CD4-positive, alpha-beta T cell treated with Interferon alpha-2 for 1 hour (primary cell): ENCODE measurements at regions not wholly inside any gene's neighbourhood (a gene's known extent, or its start where the extent isn't known, plus 50 kb on each side); places are given as distances from the start of the nearest gene placed in this dataset.
"Not testable (repeated sequence)": the region's sequence is repeated elsewhere in the genome, so short reads cannot be mapped to it uniquely, and the experiment has no call there.

ENCODE experiments used
- DNase-seq, 2 donors: peaks; one replicate each; pipeline ENCODE4 v3.0.0-alpha.2; 2020 to 2022

DNA sequence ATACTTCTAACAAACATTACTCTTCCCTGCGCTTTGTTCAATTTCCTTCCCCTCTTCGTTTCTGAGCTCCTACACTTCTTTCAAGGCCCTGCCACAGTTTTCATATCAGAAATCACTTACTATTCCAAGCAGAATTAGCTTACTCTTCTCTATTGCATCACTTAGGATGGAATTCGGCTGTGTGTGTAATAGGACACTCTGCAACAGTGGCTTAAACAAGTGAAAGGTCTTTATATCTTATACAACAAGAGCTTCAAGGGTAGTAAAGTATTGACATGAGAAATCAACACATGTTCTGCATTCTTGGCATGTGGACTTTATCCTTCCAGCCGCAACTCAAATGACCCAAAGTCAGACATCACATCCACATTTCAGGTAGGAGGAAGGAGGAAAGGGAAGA lies 279.6 kb downstream of the PCDH20 start:
- DNase-seq, result no peak

DNA sequence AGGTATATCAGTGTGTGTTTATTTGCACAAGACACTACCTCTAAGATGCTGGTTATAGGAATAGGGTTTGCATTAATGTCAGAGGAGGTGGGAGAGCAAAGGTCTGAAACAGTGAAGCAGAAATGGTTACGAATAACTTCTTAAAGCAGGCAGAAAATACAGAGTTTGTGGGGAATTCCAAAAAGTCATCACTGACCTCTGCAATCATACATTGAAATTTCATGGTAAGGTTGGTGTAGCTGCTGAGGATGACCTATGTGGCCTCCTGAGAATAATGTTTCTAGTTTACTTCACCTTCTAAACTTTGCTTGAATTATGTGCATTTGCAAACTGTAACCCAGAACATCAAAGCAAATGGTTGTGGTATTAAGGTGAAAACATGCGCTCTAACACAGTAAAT lies 280.1 kb downstream of the PCDH20 start:
- DNase-seq, result no peak

DNA sequence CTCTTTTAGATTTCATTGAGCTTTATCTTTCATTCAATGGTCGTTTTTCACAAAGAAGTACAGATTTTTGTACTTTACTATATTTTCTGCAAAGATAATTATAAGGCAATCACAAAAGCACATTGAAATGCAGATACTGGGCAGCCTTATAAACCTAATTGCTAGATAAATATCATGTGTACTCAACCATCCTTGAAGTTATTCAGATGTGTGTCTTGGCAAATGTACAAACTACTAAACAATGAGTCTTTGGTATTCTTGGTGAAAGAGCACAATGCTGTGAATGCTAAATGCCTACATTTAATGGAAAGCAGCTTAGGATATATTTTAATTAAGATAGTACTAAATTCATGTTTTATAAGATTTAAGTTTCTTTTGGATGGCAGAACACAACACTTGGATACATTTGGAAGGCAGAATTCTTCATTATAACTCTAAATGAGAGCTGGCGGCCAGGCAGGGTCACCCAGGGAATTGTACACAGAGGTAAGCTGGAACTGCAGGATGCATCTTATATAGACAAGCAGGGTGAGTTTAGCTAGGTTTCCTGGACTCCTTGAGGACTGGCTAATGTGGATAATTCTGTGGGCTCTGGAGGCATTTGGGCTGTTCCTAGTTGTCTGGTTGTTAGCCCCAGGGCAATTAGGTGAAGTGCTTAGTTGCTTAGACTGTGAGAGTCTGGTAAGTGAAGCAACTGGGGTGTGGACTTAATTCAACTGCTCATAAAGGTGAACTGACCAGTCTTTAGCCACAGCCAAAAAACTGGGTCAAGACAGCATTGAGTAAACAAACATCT lies 286.6 kb downstream of the PCDH20 start:
- no peak for DNase-seq

DNA sequence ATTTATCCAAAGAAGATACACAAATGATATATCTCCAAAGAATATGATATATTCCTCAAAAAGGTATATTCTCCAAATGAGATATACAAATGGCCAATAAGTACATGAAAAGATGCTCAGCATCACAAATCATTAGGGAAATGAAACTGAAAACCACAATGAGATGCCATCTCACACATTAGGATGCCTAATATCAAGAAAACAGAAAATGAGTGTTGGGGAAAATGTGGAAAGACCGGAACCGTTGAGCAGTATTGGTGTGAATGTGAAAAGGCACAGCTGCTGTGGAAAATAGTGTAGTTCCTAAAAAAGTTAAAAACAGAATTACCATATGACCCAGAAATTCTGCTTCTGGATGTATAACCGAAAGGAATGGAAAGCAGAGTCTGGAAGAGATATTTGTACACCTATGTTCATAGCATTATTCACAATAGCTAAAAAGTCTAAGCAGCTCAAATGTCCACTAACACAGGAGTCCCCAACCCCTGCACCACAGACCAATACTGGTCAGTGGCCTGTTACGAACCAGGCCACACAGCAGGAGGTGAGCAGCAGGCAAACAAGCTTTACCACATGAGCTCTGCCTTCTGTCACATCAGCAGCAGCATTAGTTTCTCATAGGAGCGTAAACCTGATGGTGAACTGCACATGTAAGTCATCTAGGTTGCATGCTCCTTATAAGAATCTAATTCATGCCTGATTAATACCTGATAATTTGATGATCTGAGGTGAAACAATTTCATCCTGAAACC lies 291.9 kb downstream of the PCDH20 start:
- no peak for DNase-seq

DNA sequence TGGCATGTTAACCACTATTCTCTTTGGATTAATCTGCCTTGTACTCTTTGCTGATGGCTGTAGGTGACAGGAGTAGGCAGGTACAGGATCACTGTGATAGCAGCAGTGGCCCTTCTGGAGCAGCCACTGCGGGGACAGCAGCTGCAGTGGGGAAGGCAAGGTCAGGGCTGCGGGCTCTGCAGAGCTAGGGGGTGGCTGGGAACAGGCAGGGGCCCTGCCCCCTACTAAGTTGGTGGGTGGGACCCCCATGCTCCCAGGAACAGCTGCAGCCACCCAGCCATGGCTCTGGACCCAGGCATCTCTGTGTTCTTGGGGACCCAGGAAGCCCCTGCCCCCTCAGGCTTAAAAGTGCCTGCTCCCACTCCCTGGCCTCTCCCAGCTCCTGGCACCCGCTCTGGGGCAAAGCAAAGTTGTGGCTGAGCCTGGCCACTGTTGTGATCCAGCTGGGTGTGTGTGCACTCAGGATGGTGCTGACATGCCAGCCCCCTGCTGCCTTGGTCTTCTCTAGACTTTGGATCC lies 302.4 kb downstream of the PCDH20 start:
- DNase-seq, result no peak

GRCh38 chr13:61111529-61111928 lies 304.1 kb downstream of the PCDH20 start:
- no peak for DNase-seq

- no peak for DNase-seq
Measured at GRCh38 chr13:61110732-61111131, 304.9 kb downstream of the PCDH20 start.

GRCh38 chr13:61109741-61110140 lies 305.9 kb downstream of the PCDH20 start:
- DNase-seq, result no peak

DNA sequence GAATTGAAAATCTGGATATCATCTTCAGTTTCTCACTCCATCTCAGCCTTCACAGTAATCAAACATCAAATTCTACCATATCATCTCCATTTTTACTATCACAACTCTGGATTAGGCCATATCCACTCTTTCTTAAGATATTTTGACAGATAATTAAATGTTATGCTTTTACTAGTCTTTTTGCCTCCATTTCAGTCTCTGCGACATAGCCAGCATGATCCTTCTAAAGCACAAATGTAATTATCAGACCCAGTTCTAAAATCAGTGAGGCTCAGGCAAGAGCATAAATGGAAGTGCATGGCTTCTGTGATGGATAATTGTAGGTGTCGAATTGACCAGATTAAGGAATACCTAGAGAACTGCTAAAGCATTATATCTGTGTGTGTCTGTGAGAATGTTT lies 307.7 kb downstream of the PCDH20 start:
- DNase-seq, result no peak

DNA sequence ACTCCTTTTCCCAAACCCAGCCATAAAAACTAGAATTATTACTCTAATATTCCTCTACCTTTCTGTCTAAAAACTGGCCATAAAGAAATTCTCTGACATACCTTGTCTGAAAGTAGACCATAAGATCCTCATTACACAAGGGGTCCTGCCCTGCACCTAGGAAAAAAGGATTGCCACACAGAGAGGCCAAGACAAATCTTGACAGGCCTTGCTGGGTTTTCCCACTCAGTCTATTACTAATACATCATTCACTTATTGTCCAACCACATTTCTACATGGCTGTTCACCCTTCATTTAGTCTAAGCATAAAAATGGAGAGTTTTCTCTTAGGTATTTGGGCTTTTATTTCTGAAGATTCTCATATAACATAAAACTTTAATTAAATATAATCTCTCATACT lies 319.8 kb downstream of the PCDH20 start:
- DNase-seq, result no peak

DNA sequence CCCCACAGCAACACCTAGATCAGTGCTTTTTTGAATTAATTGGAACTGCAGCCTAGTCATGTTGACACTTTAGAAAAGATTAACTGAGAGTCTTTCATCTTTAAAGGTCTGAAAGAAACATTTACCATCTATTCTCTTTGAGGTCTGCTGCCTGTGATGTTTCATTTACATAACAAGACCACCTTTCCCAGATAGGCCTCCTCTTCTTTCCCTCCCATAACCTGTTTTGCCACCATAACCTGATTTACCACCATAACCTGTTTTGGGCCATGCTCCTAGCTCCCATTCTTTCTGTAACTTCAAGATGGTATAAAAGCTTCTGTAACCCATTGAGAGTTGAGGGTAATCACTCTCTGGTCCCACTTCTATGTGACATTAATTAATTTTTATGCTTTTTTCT lies 320.8 kb downstream of the PCDH20 start:
- no peak for DNase-seq

DNA sequence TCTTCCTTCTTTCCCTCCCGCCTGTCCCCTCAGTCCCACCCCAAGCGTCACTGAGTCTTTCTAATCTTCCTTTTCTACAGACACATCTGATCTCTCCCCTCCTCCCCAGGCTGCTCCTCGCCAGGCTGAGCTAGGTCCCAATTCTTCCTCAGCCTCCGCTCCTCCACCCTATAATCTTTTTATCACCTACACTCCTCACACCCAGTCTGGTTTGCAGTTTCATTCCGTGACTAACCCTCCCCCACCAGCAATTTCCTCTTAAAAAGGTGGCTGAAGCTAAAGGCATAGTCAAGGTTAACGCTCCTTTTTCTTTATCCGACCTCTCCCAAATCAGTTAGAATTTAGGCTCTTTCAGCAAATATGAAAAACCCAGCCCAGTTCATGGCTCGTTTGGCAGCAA lies 325.8 kb downstream of the PCDH20 start:
- DNase-seq, result not testable (repeated sequence)

DNA sequence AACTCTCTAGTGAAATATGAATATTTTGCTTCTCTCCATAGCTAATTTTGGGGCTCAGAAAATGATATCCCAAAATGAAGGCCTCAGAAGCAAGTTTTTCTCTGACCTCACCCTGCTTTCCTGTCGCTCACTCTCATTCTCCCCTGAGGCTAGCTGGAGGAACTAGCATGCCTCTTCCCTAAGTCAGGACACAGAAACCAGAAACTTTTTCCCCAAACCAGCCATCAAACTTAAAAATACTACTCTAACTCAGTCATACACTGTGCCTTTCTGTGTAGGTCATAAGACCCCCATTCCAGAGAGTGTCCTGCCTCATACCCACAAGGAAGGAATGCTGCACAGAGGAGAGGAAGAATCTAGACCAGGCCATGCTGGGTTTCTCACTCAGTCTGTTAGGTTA lies 329.6 kb downstream of the PCDH20 start:
- DNase-seq, result no peak

GRCh38 chr13:61084988-61085387 lies 330.7 kb downstream of the PCDH20 start:
- no peak for DNase-seq

GRCh38 chr13:61078976-61079770 lies 336.5 kb downstream of the PCDH20 start:
- no peak for DNase-seq

DNA sequence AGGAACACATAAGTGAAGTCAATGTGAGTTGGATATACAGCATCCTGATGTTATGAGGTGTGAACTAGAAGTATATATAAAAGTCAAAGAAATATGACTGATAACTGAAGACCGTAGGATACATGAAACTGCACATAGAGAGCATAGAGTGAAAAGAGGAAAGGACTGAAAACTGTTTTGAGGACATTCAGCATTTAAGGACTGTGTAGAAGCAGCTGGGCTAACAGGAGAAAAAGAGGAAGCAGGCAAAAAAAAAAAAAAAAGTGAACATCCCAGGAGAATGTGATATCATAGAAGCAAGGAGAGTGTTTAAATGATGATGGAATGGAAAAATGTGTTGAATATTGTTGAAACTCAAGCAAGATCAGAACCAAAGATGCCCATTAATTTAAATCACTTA lies 363.5 kb downstream of the PCDH20 start:
- no peak for DNase-seq

GRCh38 chr13:61045251-61045650 lies 370.4 kb downstream of the PCDH20 start:
- DNase-seq, result no peak

DNA sequence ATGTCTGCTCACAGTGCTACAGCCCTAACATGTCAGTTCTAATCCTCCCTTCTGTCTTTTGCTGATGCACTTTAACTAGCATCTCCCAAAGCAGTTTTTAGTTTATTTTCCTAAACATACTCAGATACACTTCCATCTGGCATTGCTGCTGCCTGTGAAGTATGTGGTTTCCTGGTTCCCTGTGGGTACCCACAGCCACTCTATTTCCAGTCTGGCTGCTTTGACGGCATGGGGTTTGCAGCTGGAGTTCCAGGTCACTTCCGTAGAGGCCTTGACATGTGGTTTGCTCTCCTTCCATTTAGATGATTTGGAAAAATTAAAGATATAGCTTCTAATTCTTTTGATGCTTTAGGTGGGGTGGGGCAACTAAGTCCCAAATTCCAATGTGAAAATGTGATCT lies 375.5 kb downstream of the PCDH20 start:
- DNase-seq, result no peak

GRCh38 chr13:61039302-61039701 lies 376.3 kb downstream of the PCDH20 start:
- no peak for DNase-seq

GRCh38 chr13:61036715-61037114 lies 378.9 kb downstream of the PCDH20 start:
- no peak for DNase-seq

- no peak for DNase-seq
Measured at GRCh38 chr13:61030445-61030844, 385.2 kb downstream of the PCDH20 start.

GRCh38 chr13:61029064-61029463 lies 386.6 kb downstream of the PCDH20 start:
- no peak for DNase-seq

DNA sequence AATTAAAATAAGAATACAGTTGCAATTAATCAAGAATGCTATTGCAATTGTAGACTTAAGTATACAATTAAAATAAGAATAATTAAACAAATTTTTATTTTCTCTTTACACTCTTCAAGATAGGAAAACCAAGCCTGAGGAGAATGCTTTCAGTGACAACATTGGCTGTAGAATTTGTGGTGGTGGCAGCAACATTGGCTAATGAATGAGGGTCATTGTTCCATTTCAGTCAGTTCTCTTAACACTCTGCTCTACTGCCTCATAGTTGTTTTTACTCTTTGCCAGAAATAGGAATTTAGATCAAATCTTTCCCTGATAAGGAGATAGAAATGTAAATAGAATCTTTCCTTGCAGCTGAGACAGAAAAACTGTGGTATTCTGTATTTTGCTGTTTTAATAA lies 391.6 kb downstream of the PCDH20 start:
- DNase-seq, result no peak
